ENCODE measurements at regions not wholly inside any gene's neighbourhood (a gene's known extent, or its start where the extent isn't known, plus 50 kb on each side); places are given as distances from the start of the nearest gene placed in this dataset.

GRCh38 chr13:105863300-105863920 lies 672.1 kb downstream of the EFNB2 start:
- no peak overlapping the region for H4K8ac ChIP-seq (ENCODE audit: low read depth, low read length)
- no peak overlapping the region for H2BK15ac ChIP-seq (ENCODE audit: low read length)
- H2BK5ac ChIP-seq (ENCODE audit: low read length), result no peak overlapping the region
- H3K27ac ChIP-seq (replicated peaks; ENCODE audit: low read length), result no peak overlapping the region
- no peak overlapping the region for H2BK12ac ChIP-seq (ENCODE audit: low read length)
- H3K4me2 ChIP-seq (ENCODE audit: insufficient read depth, low read length, poor library complexity, severe bottlenecking), result no peak overlapping the region
- H2AFZ ChIP-seq (ENCODE audit: low read length), result no peak overlapping the region
- H3K9ac ChIP-seq (ENCODE audit: low read depth, low read length, poor library complexity), result no peak overlapping the region
- no peak overlapping the region for H4K91ac ChIP-seq (ENCODE audit: low read depth, low read length, poor library complexity)
- H3K4me3 ChIP-seq (ENCODE audit: low read length in 2 of 2), result no peak overlapping the region
- H2AK5ac ChIP-seq (ENCODE audit: low read depth, low read length), result no peak overlapping the region
- H3K18ac ChIP-seq (ENCODE audit: low read length), result no peak overlapping the region
- no peak overlapping the region for H3K14ac ChIP-seq (ENCODE audit: low read length)
- no peak overlapping the region for H3K4ac ChIP-seq (ENCODE audit: low read length)
- no CpG with 5 or more reads among the region's 5 CpGs for WGBS, 2 donors (ENCODE audit: extremely low coverage in 2 of 2, insufficient read length in 2 of 2, insufficient replicate concordance in 1 of 2)
- no peak overlapping the region for H2BK120ac ChIP-seq (ENCODE audit: low read depth, low read length)
- no peaks in the 10 kb centered on the region for H3K4me1 ChIP-seq (ENCODE audit: control insufficient read depth in 2 of 2, insufficient read depth in 1 of 2, low read depth in 1 of 2, low read length in 2 of 2)
- H3K23ac ChIP-seq (ENCODE audit: low read depth, low read length, poor library complexity), result no peak overlapping the region
- no peaks in the 10 kb centered on the region for H3K36me3 ChIP-seq (replicated peaks in 1 of 2; ENCODE audit: control insufficient read depth in 2 of 2, insufficient read depth in 2 of 2, low read length in 2 of 2)
- no peaks in the 10 kb centered on the region for H3K79me1 ChIP-seq (ENCODE audit: low read depth, low read length)
- no peaks in the 10 kb centered on the region for H3K27me3 ChIP-seq (ENCODE audit: control insufficient read depth in 3 of 3, insufficient read depth in 3 of 3, low read depth in 1 of 3, low read length in 3 of 3)
- no peak for DNase-seq (ENCODE audit: low spot score)
- no peaks in the 10 kb centered on the region for H3K9me3 ChIP-seq (replicated peaks in 1 of 2; ENCODE audit: control insufficient read depth in 2 of 2, insufficient read depth in 1 of 2, low read depth in 1 of 2, low read length in 2 of 2)

- Histone ChIP-seq H2AK5ac (ENCODE audit: low read depth, low read length) (no peak overlapping the region), H3K9ac (ENCODE audit: low read depth, low read length, poor library complexity) (no peak overlapping the region), H3K4me3 (ENCODE audit: low read length in 2 of 2) (no peak overlapping the region), H3K4ac (ENCODE audit: low read length) (no peak overlapping the region), H2BK5ac (ENCODE audit: low read length) (no peak overlapping the region), H3K18ac (ENCODE audit: low read length) (no peak overlapping the region), H3K14ac (ENCODE audit: low read length) (no peak overlapping the region), H3K36me3 (replicated peaks in 1 of 2; ENCODE audit: control insufficient read depth in 2 of 2, insufficient read depth in 2 of 2, low read length in 2 of 2) (no peaks in the 10 kb centered on the region), H2BK12ac (ENCODE audit: low read length) (no peak overlapping the region), H3K79me1 (ENCODE audit: low read depth, low read length) (no peaks in the 10 kb centered on the region), H2BK120ac (ENCODE audit: low read depth, low read length) (no peak overlapping the region), H3K4me1 (ENCODE audit: control insufficient read depth in 2 of 2, insufficient read depth in 1 of 2, low read depth in 1 of 2, low read length in 2 of 2) (peaks cover 2 to 4% of the 10 kb centered on the region in 2 donors), H3K27me3 (ENCODE audit: control insufficient read depth in 3 of 3, insufficient read depth in 3 of 3, low read depth in 1 of 3, low read length in 3 of 3) (no peaks in the 10 kb centered on the region), H2AFZ (ENCODE audit: low read length) (no peak overlapping the region), H2BK15ac (ENCODE audit: low read length) (no peak overlapping the region), H4K91ac (ENCODE audit: low read depth, low read length, poor library complexity) (no peak overlapping the region), H3K23ac (ENCODE audit: low read depth, low read length, poor library complexity) (no peak overlapping the region), H3K9me3 (replicated peaks in 1 of 2; ENCODE audit: control insufficient read depth in 2 of 2, insufficient read depth in 1 of 2, low read depth in 1 of 2, low read length in 2 of 2) (no peaks in the 10 kb centered on the region), H4K8ac (ENCODE audit: low read depth, low read length) (no peak overlapping the region), H3K27ac (replicated peaks; ENCODE audit: low read length) (no peak overlapping the region), H3K4me2 (ENCODE audit: insufficient read depth, low read length, poor library complexity, severe bottlenecking) (no peak overlapping the region)
- no CpG with 5 or more reads among the region's 11 CpGs for WGBS, 2 donors (ENCODE audit: extremely low coverage in 2 of 2, insufficient read length in 2 of 2, insufficient replicate concordance in 1 of 2)
- no peak for DNase-seq (ENCODE audit: low spot score)
Observed at GRCh38 chr13:105848494-105848893, 687.0 kb downstream of the EFNB2 start.

- Histone ChIP-seq H4K91ac (ENCODE audit: low read depth, low read length, poor library complexity) (no peak overlapping the region), H2BK15ac (ENCODE audit: low read length) (no peak overlapping the region), H2BK120ac (ENCODE audit: low read depth, low read length) (no peak overlapping the region), H3K4me2 (ENCODE audit: insufficient read depth, low read length, poor library complexity, severe bottlenecking) (no peak overlapping the region), H2AK5ac (ENCODE audit: low read depth, low read length) (no peak overlapping the region), H2BK12ac (ENCODE audit: low read length) (no peak overlapping the region), H3K36me3 (replicated peaks in 1 of 2; ENCODE audit: control insufficient read depth in 2 of 2, insufficient read depth in 2 of 2, low read length in 2 of 2) (no peaks in the 10 kb centered on the region), H3K4ac (ENCODE audit: low read length) (no peak overlapping the region), H3K27ac (replicated peaks; ENCODE audit: low read length) (no peak overlapping the region), H3K27me3 (ENCODE audit: control insufficient read depth in 3 of 3, insufficient read depth in 3 of 3, low read depth in 1 of 3, low read length in 3 of 3) (no peaks in the 10 kb centered on the region), H3K79me1 (ENCODE audit: low read depth, low read length) (no peaks in the 10 kb centered on the region), H3K23ac (ENCODE audit: low read depth, low read length, poor library complexity) (no peak overlapping the region), H3K4me3 (ENCODE audit: low read length in 2 of 2) (no peak overlapping the region), H2AFZ (ENCODE audit: low read length) (peak overlapping the region; percentile 46), H3K14ac (ENCODE audit: low read length) (no peak overlapping the region), H3K9ac (ENCODE audit: low read depth, low read length, poor library complexity) (no peak overlapping the region), H3K4me1 (ENCODE audit: control insufficient read depth in 2 of 2, insufficient read depth in 1 of 2, low read depth in 1 of 2, low read length in 2 of 2) (peaks cover 2 to 4% of the 10 kb centered on the region in 2 donors), H3K18ac (ENCODE audit: low read length) (no peak overlapping the region), H4K8ac (ENCODE audit: low read depth, low read length) (no peak overlapping the region), H3K9me3 (replicated peaks in 1 of 2; ENCODE audit: control insufficient read depth in 2 of 2, insufficient read depth in 1 of 2, low read depth in 1 of 2, low read length in 2 of 2) (no peaks in the 10 kb centered on the region), H2BK5ac (ENCODE audit: low read length) (no peak overlapping the region)
- DNase-seq (ENCODE audit: low spot score), result no peak
- no CpG with 5 or more reads among the region's 8 CpGs for WGBS, 2 donors (ENCODE audit: extremely low coverage in 2 of 2, insufficient read length in 2 of 2, insufficient replicate concordance in 1 of 2)
Observed at GRCh38 chr13:105847527-105848291, 687.8 kb downstream of the EFNB2 start.

- no peak overlapping the region for H3K14ac ChIP-seq (ENCODE audit: low read length)
- H3K4me3 ChIP-seq (ENCODE audit: low read length in 2 of 2), result no peak overlapping the region
- H2AFZ ChIP-seq (ENCODE audit: low read length), result no peak overlapping the region
- no peak overlapping the region for H4K91ac ChIP-seq (ENCODE audit: low read depth, low read length, poor library complexity)
- no peaks in the 10 kb centered on the region for H3K79me1 ChIP-seq (ENCODE audit: low read depth, low read length)
- no peak overlapping the region for H2AK5ac ChIP-seq (ENCODE audit: low read depth, low read length)
- no peak overlapping the region for H3K18ac ChIP-seq (ENCODE audit: low read length)
- no peak overlapping the region for H3K23ac ChIP-seq (ENCODE audit: low read depth, low read length, poor library complexity)
- H3K4me1 ChIP-seq (ENCODE audit: control insufficient read depth in 2 of 2, insufficient read depth in 1 of 2, low read depth in 1 of 2, low read length in 2 of 2), result peaks cover 2 to 4% of the 10 kb centered on the region in 2 donors
- H2BK120ac ChIP-seq (ENCODE audit: low read depth, low read length), result no peak overlapping the region
- no peak overlapping the region for H3K4ac ChIP-seq (ENCODE audit: low read length)
- no peak overlapping the region for H2BK15ac ChIP-seq (ENCODE audit: low read length)
- H3K27ac ChIP-seq (replicated peaks; ENCODE audit: low read length), result no peak overlapping the region
- H3K4me2 ChIP-seq (ENCODE audit: insufficient read depth, low read length, poor library complexity, severe bottlenecking), result no peak overlapping the region
- DNase-seq (ENCODE audit: low spot score), result no peak
- no peaks in the 10 kb centered on the region for H3K36me3 ChIP-seq (replicated peaks in 1 of 2; ENCODE audit: control insufficient read depth in 2 of 2, insufficient read depth in 2 of 2, low read length in 2 of 2)
- H4K8ac ChIP-seq (ENCODE audit: low read depth, low read length), result no peak overlapping the region
- no CpG with 5 or more reads among the region's 1 CpG for WGBS, 2 donors (ENCODE audit: extremely low coverage in 2 of 2, insufficient read length in 2 of 2, insufficient replicate concordance in 1 of 2)
- H3K27me3 ChIP-seq (ENCODE audit: control insufficient read depth in 3 of 3, insufficient read depth in 3 of 3, low read depth in 1 of 3, low read length in 3 of 3), result no peaks in the 10 kb centered on the region
- H2BK5ac ChIP-seq (ENCODE audit: low read length), result no peak overlapping the region
- H2BK12ac ChIP-seq (ENCODE audit: low read length), result no peak overlapping the region
- no peak overlapping the region for H3K9ac ChIP-seq (ENCODE audit: low read depth, low read length, poor library complexity)
- H3K9me3 ChIP-seq (replicated peaks in 1 of 2; ENCODE audit: control insufficient read depth in 2 of 2, insufficient read depth in 1 of 2, low read depth in 1 of 2, low read length in 2 of 2), result no peaks in the 10 kb centered on the region
Observed at GRCh38 chr13:105846923-105847322, 688.5 kb downstream of the EFNB2 start.

All from neuronal stem cell (in vitro differentiated cells).